ENCODE measurements at regions not wholly inside any gene's neighbourhood (a gene's known extent, or its start where the extent isn't known, plus 50 kb on each side); places are given as distances from the start of the nearest gene placed in this dataset.
"Not testable (repeated sequence)": the region's sequence is repeated elsewhere in the genome, so short reads cannot be mapped to it uniquely, and the experiment has no call there.

DNA sequence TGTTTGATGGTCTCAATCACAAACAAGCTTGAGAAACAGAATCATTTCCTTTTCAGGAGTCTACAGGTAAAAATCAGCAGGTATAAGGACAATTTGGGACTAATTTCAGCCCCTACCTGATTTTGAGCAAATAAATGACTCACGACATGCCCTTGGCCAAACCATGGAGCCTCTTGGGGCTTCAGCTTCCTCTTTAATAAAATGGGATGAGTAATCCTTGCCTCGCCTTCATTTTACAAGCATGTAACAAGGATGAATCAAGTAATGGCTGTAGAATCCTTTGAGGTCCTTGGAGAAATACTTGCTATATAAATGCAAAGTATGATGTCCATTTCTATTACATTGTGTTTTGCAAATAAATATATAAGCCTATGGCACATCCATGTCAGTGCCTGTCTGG, 212.8 kb upstream of the PODXL start:
- Histone ChIP-seq H3K27ac (ENCODE audit: low read depth, low read length) (no peak overlapping the region), H3K27me3 (ENCODE audit: control insufficient read depth in 3 of 3, insufficient read depth in 3 of 3, low read length in 3 of 3) (peaks cover 0 to 8% (median 7%) of the 10 kb centered on the region in 3 donors), H3K36me3 (ENCODE audit: control insufficient read depth in 3 of 3, insufficient read depth in 3 of 3, low read length in 3 of 3) (no peaks in the 10 kb centered on the region), H3K4me3 (ENCODE audit: low read length in 3 of 3) (no peak overlapping the region), H3K9me3 (ENCODE audit: control insufficient read depth in 3 of 3, low read length in 3 of 3) (no peaks in the 10 kb centered on the region), H3K9ac (ENCODE audit: low read depth in 1 of 3, low read length in 3 of 3) (no peak overlapping the region), H3K4me1 (ENCODE audit: control insufficient read depth in 3 of 3, insufficient read depth in 3 of 3, low read length in 3 of 3) (no peaks in the 10 kb centered on the region)

DNA sequence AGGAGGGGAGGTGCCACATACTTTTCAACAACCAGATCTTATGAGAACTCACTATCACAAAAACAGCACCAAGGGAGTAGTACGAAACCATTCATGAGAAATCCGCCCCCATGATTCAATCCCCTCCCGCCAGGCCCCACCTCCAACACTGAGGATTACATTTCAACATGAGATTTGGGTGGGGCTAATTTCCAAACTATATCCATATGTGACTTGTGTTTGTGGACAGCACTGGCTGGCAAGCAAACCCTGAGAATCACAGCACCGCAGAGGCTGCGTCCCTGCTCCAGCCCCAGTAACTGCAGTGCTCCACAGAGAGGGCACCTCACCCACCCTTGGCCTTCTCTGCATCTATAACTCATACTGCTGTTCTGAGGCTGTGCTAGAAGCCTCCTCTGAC, 211.2 kb upstream of the PODXL start:
- Histone ChIP-seq H3K9ac (ENCODE audit: low read depth in 1 of 3, low read length in 3 of 3) (no peak overlapping the region), H3K27ac (ENCODE audit: low read depth, low read length) (no peak overlapping the region), H3K4me3 (ENCODE audit: low read length in 3 of 3) (no peak overlapping the region), H3K36me3 (ENCODE audit: control insufficient read depth in 3 of 3, insufficient read depth in 3 of 3, low read length in 3 of 3) (no peaks in the 10 kb centered on the region), H3K4me1 (ENCODE audit: control insufficient read depth in 3 of 3, insufficient read depth in 3 of 3, low read length in 3 of 3) (no peaks in the 10 kb centered on the region), H3K9me3 (ENCODE audit: control insufficient read depth in 3 of 3, low read length in 3 of 3) (no peaks in the 10 kb centered on the region), H3K27me3 (ENCODE audit: control insufficient read depth in 3 of 3, insufficient read depth in 3 of 3, low read length in 3 of 3) (peaks cover 1 to 9% (median 7%) of the 10 kb centered on the region in 3 donors)

DNA sequence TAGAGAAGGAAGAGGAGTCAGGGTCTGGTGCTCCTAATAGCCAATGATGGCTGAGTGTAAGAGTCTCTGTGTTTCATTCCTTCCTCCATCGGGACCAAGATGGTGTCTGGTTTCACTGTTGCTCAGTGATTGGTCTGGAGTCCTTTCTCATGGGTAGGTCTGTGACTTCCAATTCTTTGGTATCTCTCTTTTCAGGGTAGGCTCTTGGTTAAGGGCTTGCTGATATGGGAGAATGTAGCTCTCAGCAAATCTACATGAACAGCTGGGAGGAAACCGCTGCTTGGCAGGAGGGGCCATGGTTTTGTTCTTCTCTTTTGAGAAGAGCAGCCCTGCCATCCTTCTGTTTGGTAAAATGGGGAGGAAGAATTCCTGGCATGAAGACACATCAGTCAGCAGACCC, 209.1 kb upstream of the PODXL start:
- H3K4me3 ChIP-seq (ENCODE audit: low read length in 3 of 3): no peak overlapping the region
- H3K9ac ChIP-seq (ENCODE audit: low read depth in 1 of 3, low read length in 3 of 3): no peak overlapping the region
- no peaks in the 10 kb centered on the region for H3K4me1 ChIP-seq (ENCODE audit: control insufficient read depth in 3 of 3, insufficient read depth in 3 of 3, low read length in 3 of 3)
- no peaks in the 10 kb centered on the region for H3K36me3 ChIP-seq (ENCODE audit: control insufficient read depth in 3 of 3, insufficient read depth in 3 of 3, low read length in 3 of 3)
- H3K27ac ChIP-seq (ENCODE audit: low read depth, low read length): no peak overlapping the region
- H3K27me3 ChIP-seq (ENCODE audit: control insufficient read depth in 3 of 3, insufficient read depth in 3 of 3, low read length in 3 of 3): peaks cover 4 to 11% (median 7%) of the 10 kb centered on the region in 3 donors
- H3K9me3 ChIP-seq (ENCODE audit: control insufficient read depth in 3 of 3, low read length in 3 of 3): no peaks in the 10 kb centered on the region

DNA sequence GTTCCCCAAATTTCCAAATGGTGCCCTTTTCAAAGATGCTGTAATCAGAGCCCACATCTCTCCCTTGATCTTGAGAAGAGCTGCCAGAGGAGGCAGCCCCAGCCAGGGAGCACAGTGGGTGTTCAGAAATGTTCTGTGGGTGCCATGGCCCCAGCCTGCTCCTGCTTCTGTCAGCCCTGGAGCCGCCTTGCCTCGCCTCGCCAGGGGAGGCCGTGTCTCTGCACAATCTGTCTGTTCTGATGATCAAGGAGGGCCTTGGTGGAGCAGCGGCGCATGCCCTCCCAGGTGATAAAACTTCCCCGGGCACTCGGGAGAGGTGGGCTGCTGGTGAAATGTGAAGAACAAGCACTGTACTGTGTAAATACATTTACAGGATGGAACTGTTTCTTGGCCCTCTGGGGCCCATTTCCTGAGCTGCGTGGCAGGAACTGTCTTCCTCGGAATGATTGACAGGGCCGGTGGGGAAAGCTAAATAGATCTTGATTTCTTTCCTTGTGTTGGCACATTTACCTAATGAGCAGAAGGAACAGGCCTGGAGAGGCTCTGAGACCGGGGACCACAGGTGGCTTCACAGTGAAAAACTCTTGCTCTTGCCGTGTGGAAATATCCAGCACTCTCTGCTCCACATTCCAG, 207.8 kb upstream of the PODXL start:
- Histone ChIP-seq H3K4me1 (ENCODE audit: control insufficient read depth in 3 of 3, insufficient read depth in 3 of 3, low read length in 3 of 3) (no peaks in the 10 kb centered on the region), H3K4me3 (ENCODE audit: low read length in 3 of 3) (no peak overlapping the region), H3K9me3 (ENCODE audit: control insufficient read depth in 3 of 3, low read length in 3 of 3) (no peaks in the 10 kb centered on the region), H3K36me3 (ENCODE audit: control insufficient read depth in 3 of 3, insufficient read depth in 3 of 3, low read length in 3 of 3) (no peaks in the 10 kb centered on the region), H3K9ac (ENCODE audit: low read depth in 1 of 3, low read length in 3 of 3) (no peak overlapping the region), H3K27me3 (ENCODE audit: control insufficient read depth in 3 of 3, insufficient read depth in 3 of 3, low read length in 3 of 3) (peaks cover 4 to 11% (median 7%) of the 10 kb centered on the region in 3 donors), H3K27ac (ENCODE audit: low read depth, low read length) (no peak overlapping the region)

DNA sequence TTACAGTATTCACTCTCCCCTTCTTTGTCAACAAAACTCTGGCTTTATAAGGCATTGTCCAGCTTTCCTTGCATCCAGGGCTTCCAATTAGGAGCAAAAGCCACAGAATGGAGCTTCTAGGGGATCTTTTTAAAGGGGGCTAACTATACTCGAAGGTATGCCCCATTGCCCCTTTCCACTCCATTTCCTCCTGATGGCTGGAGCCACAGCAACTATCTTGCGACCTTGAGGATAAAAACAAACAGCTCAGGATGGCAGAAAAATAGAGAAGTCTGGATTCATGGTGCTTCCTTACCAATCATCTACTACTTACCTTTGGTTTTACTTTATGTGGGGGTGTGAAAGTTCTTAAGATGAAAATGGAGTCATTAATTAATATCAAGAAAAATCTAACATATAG, 206.3 kb upstream of the PODXL start:
- H3K27me3 ChIP-seq (ENCODE audit: control insufficient read depth in 3 of 3, insufficient read depth in 3 of 3, low read length in 3 of 3): peaks cover 3 to 11% (median 4%) of the 10 kb centered on the region in 3 donors
- H3K4me3 ChIP-seq (ENCODE audit: low read length in 3 of 3): no peak overlapping the region
- no peaks in the 10 kb centered on the region for H3K9me3 ChIP-seq (ENCODE audit: control insufficient read depth in 3 of 3, low read length in 3 of 3)
- H3K4me1 ChIP-seq (ENCODE audit: control insufficient read depth in 3 of 3, insufficient read depth in 3 of 3, low read length in 3 of 3): no peaks in the 10 kb centered on the region
- no peak overlapping the region for H3K27ac ChIP-seq (ENCODE audit: low read depth, low read length)
- no peaks in the 10 kb centered on the region for H3K36me3 ChIP-seq (ENCODE audit: control insufficient read depth in 3 of 3, insufficient read depth in 3 of 3, low read length in 3 of 3)
- no peak overlapping the region for H3K9ac ChIP-seq (ENCODE audit: low read depth in 1 of 3, low read length in 3 of 3)

DNA sequence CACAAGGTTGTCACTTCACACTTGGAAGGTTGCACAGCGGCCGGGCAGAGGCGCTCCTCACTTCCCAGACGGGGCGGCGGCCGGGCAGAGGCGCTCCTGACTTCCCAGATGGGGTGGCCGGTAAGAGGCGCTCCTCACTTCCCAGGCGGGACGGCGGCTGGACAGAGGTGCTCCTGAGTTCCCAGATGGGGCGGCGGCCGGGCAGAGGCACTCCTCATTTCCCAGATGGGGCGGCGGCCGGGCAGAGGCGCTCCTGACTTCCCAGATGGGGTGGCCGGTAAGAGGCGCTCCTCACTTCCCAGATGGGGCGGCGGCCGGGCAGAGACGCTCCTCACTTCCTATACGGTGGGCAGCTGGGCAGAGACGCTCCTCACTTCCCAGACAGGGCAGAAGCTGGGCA, 199.4 kb upstream of the PODXL start:
- not testable (repeated sequence) for H3K9me3 ChIP-seq (ENCODE audit: control insufficient read depth in 3 of 3, low read length in 3 of 3); H3K4me1 ChIP-seq (ENCODE audit: control insufficient read depth in 3 of 3, insufficient read depth in 3 of 3, low read length in 3 of 3); H3K9ac ChIP-seq (ENCODE audit: low read depth in 1 of 3, low read length in 3 of 3); H3K27ac ChIP-seq (ENCODE audit: low read depth, low read length); H3K36me3 ChIP-seq (ENCODE audit: control insufficient read depth in 3 of 3, insufficient read depth in 3 of 3, low read length in 3 of 3); H3K4me3 ChIP-seq (ENCODE audit: low read length in 3 of 3); H3K27me3 ChIP-seq (ENCODE audit: control insufficient read depth in 3 of 3, insufficient read depth in 3 of 3, low read length in 3 of 3)

DNA sequence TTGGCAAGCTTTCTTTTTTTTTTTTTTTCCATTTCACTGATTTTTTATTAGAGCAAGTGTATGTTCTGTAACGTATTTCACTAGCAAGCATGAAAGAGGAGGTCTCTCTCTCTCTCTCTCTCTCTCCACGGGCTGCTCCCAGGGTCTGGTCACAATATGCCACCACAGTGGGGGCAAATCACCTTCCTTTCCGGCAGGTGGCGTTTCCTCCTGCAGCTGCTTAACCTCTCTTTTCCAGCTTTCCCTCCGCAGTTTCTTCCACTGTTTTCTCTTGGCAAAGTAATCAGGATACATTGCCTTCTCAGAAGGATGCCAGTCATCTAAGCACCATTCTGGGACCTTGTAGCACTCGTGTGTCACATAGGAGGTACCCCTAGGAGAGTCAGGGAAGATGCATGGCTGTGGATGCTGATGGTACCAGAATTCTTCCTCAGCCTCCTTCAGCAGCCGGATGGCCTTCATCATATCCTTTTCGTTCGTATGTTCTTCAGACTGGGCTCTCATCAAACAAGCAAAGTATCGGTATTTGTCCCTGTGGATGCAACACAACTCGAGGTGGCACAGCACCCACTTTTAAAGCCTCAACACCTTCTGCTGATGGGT, 197.3 kb upstream of the PODXL start:
- no peak overlapping the region for H3K9ac ChIP-seq (ENCODE audit: low read depth in 1 of 3, low read length in 3 of 3)

DNA sequence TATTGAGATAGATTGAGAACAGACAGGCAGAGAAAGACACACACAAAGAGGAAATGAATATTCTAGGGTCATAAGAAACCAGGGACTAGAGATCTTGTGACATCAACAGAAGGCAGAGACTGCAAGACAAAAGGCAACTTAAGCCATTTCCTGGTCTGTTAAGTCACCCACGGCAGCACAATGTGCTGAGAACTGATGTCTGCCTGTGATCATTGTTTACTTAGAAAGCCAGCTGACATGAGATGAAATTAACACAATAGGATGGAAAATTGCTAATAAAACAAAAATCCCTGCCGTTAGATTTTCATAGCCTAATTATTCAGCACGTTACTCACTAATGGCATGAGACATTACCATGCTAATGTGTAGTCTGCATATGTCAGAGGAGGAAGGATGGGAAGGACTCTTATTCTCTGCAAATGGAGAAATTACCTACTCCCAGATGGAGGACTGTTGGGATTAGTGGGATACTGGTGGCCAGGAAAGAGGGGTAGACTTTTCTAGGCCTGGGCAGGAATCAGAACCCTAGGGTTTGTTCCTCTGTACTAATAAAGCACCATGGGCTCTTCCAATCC, 191.3 kb upstream of the PODXL start:
- no peaks in the 10 kb centered on the region for H3K9me3 ChIP-seq (ENCODE audit: control insufficient read depth in 3 of 3, low read length in 3 of 3)
- peaks cover 0 to 4% (median 3%) of the 10 kb centered on the region in 3 donors for H3K27me3 ChIP-seq (ENCODE audit: control insufficient read depth in 3 of 3, insufficient read depth in 3 of 3, low read length in 3 of 3)
- no peak overlapping the region for H3K27ac ChIP-seq (ENCODE audit: low read depth, low read length)
- H3K4me3 ChIP-seq (ENCODE audit: low read length in 3 of 3): no peak overlapping the region
- H3K4me1 ChIP-seq (ENCODE audit: control insufficient read depth in 3 of 3, insufficient read depth in 3 of 3, low read length in 3 of 3): no peaks in the 10 kb centered on the region
- H3K9ac ChIP-seq (ENCODE audit: low read depth in 1 of 3, low read length in 3 of 3): no peak overlapping the region
- H3K36me3 ChIP-seq (ENCODE audit: control insufficient read depth in 3 of 3, insufficient read depth in 3 of 3, low read length in 3 of 3): no peaks in the 10 kb centered on the region

More for the DNA sequence above, 197.3 kb upstream of the PODXL start:
- no peaks in the 10 kb centered on the region for H3K4me1 ChIP-seq (ENCODE audit: control insufficient read depth in 3 of 3, insufficient read depth in 3 of 3, low read length in 3 of 3)
- H3K27me3 ChIP-seq (ENCODE audit: control insufficient read depth in 3 of 3, insufficient read depth in 3 of 3, low read length in 3 of 3): peaks cover 2 to 7% (median 3%) of the 10 kb centered on the region in 3 donors
- no peak overlapping the region for H3K4me3 ChIP-seq (ENCODE audit: low read length in 3 of 3)
- no peak overlapping the region for H3K27ac ChIP-seq (ENCODE audit: low read depth, low read length)
- H3K36me3 ChIP-seq (ENCODE audit: control insufficient read depth in 3 of 3, insufficient read depth in 3 of 3, low read length in 3 of 3): no peaks in the 10 kb centered on the region
- H3K9me3 ChIP-seq (ENCODE audit: control insufficient read depth in 3 of 3, low read length in 3 of 3): no peaks in the 10 kb centered on the region

DNA sequence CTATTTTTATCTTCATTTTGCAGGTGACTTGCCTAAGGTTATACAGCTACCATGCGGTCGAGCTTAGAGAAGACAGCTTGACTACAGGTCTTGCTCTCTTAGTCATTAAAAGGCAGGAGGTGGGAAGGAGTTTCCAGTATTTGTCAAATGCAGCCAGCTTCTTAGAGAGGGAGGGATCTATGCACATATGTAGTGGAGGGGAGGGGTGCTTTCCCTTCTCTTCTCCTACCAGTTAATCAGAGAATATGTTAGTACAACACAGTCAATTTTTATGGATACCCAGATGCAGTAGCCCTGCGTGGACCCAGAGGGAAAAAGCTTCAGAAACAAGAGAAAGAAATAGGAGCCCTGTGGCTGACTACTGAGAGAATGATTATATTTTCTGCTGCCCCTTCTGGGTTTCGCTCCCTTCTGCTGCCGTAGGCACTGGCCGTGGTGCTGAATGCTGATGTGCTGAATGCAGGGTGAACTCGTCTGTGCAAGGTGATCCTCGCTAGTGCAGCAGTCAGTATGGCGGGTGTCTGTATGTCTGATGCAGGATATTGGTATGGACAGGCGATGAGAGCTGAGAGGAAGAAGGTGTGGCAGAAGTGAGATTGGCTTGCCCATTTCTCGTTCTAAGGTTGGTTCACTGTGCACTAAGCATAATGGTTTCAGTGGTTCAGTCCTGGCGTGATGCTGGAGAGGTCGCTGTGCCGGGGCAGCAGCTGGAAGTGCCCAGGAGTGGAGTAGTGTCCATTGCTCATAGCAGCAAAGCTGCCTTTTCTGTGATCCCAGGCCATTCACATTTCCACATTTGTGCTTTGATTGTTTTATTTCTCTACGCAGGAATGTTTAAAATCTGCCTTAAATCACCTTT, 189.2 kb upstream of the PODXL start:
- no peak overlapping the region for H3K9ac ChIP-seq (ENCODE audit: low read depth in 1 of 3, low read length in 3 of 3)
- H3K27me3 ChIP-seq (ENCODE audit: control insufficient read depth in 3 of 3, insufficient read depth in 3 of 3, low read length in 3 of 3): peaks cover 4 to 8% (median 6%) of the 10 kb centered on the region in 3 donors
- H3K36me3 ChIP-seq (ENCODE audit: control insufficient read depth in 3 of 3, insufficient read depth in 3 of 3, low read length in 3 of 3): no peaks in the 10 kb centered on the region
- H3K9me3 ChIP-seq (ENCODE audit: control insufficient read depth in 3 of 3, low read length in 3 of 3): no peaks in the 10 kb centered on the region
- no peaks in the 10 kb centered on the region for H3K4me1 ChIP-seq (ENCODE audit: control insufficient read depth in 3 of 3, insufficient read depth in 3 of 3, low read length in 3 of 3)
- no peak overlapping the region for H3K4me3 ChIP-seq (ENCODE audit: low read length in 3 of 3)
- no peak overlapping the region for H3K27ac ChIP-seq (ENCODE audit: low read depth, low read length)

DNA sequence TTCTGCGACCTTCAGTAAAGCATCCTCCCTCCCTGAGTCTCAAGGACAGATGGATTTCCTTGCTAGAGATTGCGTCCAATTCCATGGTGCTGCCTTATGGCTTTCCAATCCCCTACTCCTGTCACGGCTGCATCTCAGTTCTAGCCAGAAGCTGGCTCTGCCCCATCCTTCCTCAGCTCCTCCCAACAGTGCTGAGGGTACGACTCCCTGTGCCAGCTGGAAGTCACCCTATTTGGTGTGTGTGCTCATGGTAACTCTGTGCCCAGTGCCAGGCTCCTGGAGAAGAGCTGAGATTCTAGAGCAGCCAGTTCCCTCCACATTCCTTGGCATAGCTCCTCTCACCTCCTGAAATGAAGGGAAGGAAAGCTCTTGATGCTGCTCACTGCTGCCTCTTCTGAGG, 185.0 kb upstream of the PODXL start:
- Histone ChIP-seq H3K27me3 (ENCODE audit: control insufficient read depth in 3 of 3, insufficient read depth in 3 of 3, low read length in 3 of 3) (peaks cover 15 to 17% (median 16%) of the 10 kb centered on the region in 3 donors), H3K9ac (ENCODE audit: low read depth in 1 of 3, low read length in 3 of 3) (no peak overlapping the region), H3K4me1 (ENCODE audit: control insufficient read depth in 3 of 3, insufficient read depth in 3 of 3, low read length in 3 of 3) (no peaks in the 10 kb centered on the region), H3K4me3 (ENCODE audit: low read length in 3 of 3) (no peak overlapping the region), H3K9me3 (ENCODE audit: control insufficient read depth in 3 of 3, low read length in 3 of 3) (no peaks in the 10 kb centered on the region), H3K27ac (ENCODE audit: low read depth, low read length) (no peak overlapping the region), H3K36me3 (ENCODE audit: control insufficient read depth in 3 of 3, insufficient read depth in 3 of 3, low read length in 3 of 3) (no peaks in the 10 kb centered on the region)

Data from skeletal muscle tissue (tissue), 3 donors.